Hepatocyte (in vitro differentiated cells): ENCODE measurements at regions not wholly inside any gene's neighbourhood (a gene's known extent, or its start where the extent isn't known, plus 50 kb on each side); places are given as distances from the start of the nearest gene placed in this dataset.

Experiments used
- DNase-seq: peaks from one replicate; pipeline ENCODE4 v3.0.0-alpha.2; 2016; ENCODE audit warnings: low spot score
- H2AFZ ChIP-seq: fragments of 200-600 bp; sonication (generic); 2 replicates; pipeline ENCODE4 v1.6.0; 2016; ENCODE audit warnings: antibody characterized with exemption, mild to moderate bottlenecking
- H3K27ac ChIP-seq: fragments of 200-600 bp; sonication (generic); 2 replicates; pipeline ENCODE4 v1.5.1; 2016; ENCODE audit warnings: mild to moderate bottlenecking
- H3K27me3 ChIP-seq: fragments of 200-600 bp; sonication (generic); 2 replicates; pipeline ENCODE4 v1.6.1; 2016
- H3K36me3 ChIP-seq: fragments of 200-600 bp; sonication (generic); replicated peaks from 2 replicates; pipeline ENCODE4 v1.5.1; 2016; ENCODE audit warnings: low read depth; ENCODE audit not compliant: insufficient read depth
- H3K4me1 ChIP-seq: fragments of 200-600 bp; sonication (generic); 2 replicates; pipeline ENCODE4 v1.5.1; 2016; ENCODE audit warnings: mild to moderate bottlenecking, moderate library complexity; ENCODE audit not compliant: insufficient read depth
- H3K4me2 ChIP-seq: fragments of 200-600 bp; sonication (generic); 2 replicates; pipeline ENCODE4 v1.6.0; 2016
- H3K4me3 ChIP-seq: fragments of 200-600 bp; sonication (generic); 2 replicates; pipeline ENCODE4 v1.5.1; 2016; ENCODE audit warnings: mild to moderate bottlenecking
- H3K79me2 ChIP-seq: fragments of 200-600 bp; sonication (generic); 2 replicates; pipeline ENCODE4 v1.6.0; 2017; ENCODE audit warnings: mild to moderate bottlenecking
- H3K9me2 ChIP-seq: fragments of 200-600 bp; sonication (generic); replicated peaks from 2 replicates; pipeline ENCODE4 v1.6.0; 2017; ENCODE audit warnings: mild to moderate bottlenecking; ENCODE audit not compliant: insufficient read depth
- H3K9me3 ChIP-seq: fragments of 200-600 bp; sonication (generic); 2 replicates; pipeline ENCODE4 v1.5.1; 2016; ENCODE audit warnings: low read depth, mild to moderate bottlenecking
- H4K20me1 ChIP-seq: fragments of 200-600 bp; sonication (generic); 2 replicates; pipeline ENCODE4 v1.6.0; 2016; ENCODE audit warnings: mild to moderate bottlenecking; ENCODE audit not compliant: insufficient read depth, poor library complexity, severe bottlenecking
- EZH2 ChIP-seq: fragments of 200-600 bp; sonication (generic); IDR thresholded peaks from 2 replicates; pipeline ENCODE4 v1.6.1; 2016; ENCODE audit warnings: antibody characterized with exemption, mild to moderate bottlenecking, borderline replicate concordance
- EZH2phosphoT487 ChIP-seq: fragments of 200-600 bp; sonication (generic); IDR thresholded peaks from one replicate; pipeline ENCODE4 v1.6.1; 2018; ENCODE audit warnings: antibody characterized with exemption, mild to moderate bottlenecking, low read depth, moderate library complexity; ENCODE audit not compliant: unreplicated experiment, severe bottlenecking
- WGBS: methylation state at CpG from one replicate; pipeline ENCODE4 v1.1.6; 2016; ENCODE audit warnings: low lambda C conversion rate; ENCODE audit errors: missing lambda C conversion rate; 5-methylcytosine and 5-hydroxymethylcytosine counted together
- TF ChIP-seq, protein P1 (sequence below): fragments of 200-600 bp; sonication (generic); IDR thresholded peaks from 2 replicates; pipeline ENCODE4 v1.5.1; 2016; ENCODE audit warnings: antibody characterized with exemption, mild to moderate bottlenecking; ENCODE audit not compliant: poor library complexity

DNA sequence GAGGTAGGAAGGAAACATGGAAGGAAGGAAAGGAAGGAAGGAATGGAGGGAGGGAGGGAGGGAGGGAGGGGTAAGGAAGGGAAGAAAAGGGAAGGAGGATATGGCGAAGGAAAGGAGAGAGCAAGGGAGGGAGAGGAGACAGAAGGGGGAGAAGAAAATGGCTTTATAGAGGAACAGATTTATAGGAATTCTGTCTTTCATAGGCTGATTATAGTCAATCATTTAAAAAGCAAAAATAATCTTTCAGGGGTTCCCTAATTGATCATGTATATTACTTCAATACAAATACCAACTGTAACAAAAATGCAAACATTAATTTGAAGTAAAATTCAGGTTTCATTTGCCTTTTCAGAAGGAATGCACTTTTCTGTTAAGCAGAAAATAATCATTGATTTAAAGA, 519.1 kb downstream of the MDFIC start:
- Histone ChIP-seq H4K20me1 (no peaks in the 10 kb centered on the region), H3K4me2 (no peak overlapping the region), H3K27me3 (no peaks in the 10 kb centered on the region), H3K9me3 (no peaks in the 10 kb centered on the region), H3K4me3 (no peak overlapping the region), H3K79me2 (no peaks in the 10 kb centered on the region), H2AFZ (no peak overlapping the region), H3K4me1 (no peaks in the 10 kb centered on the region), H3K27ac (no peak overlapping the region), H3K36me3 (no peaks in the 10 kb centered on the region), H3K9me2 (no peaks in the 10 kb centered on the region)
- no peak for TF ChIP-seq EZH2phosphoT487
- TF ChIP-seq, protein P1, sequence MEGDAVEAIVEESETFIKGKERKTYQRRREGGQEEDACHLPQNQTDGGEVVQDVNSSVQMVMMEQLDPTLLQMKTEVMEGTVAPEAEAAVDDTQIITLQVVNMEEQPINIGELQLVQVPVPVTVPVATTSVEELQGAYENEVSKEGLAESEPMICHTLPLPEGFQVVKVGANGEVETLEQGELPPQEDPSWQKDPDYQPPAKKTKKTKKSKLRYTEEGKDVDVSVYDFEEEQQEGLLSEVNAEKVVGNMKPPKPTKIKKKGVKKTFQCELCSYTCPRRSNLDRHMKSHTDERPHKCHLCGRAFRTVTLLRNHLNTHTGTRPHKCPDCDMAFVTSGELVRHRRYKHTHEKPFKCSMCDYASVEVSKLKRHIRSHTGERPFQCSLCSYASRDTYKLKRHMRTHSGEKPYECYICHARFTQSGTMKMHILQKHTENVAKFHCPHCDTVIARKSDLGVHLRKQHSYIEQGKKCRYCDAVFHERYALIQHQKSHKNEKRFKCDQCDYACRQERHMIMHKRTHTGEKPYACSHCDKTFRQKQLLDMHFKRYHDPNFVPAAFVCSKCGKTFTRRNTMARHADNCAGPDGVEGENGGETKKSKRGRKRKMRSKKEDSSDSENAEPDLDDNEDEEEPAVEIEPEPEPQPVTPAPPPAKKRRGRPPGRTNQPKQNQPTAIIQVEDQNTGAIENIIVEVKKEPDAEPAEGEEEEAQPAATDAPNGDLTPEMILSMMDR, result no peak
- no peak for TF ChIP-seq EZH2
- DNase-seq, result no peak
- no CpG with 5 or more reads among the region's 1 CpG for WGBS

DNA sequence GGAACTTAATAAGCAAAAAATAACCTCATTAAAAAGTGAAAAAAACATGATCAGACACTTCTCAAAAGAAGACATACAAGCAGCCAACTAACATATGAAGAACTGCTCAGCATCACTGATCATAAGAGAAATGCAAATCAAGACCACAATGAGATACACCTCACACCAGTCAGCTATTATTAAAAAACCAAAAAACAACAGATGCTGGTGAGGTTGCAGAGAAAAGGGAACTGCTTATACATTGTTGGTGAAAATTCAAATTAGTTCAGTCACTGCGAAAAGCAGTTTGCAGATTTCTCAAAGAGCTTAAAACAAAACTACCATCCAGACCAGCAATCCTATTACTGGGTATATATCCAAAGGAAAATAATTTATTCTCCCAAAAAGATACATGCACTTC, 513.3 kb downstream of the MDFIC start:
- no peaks in the 10 kb centered on the region for H3K36me3 ChIP-seq
- H3K9me2 ChIP-seq, result no peaks in the 10 kb centered on the region
- H4K20me1 ChIP-seq, result no peaks in the 10 kb centered on the region
- DNase-seq, result no peak
- no peak overlapping the region for H2AFZ ChIP-seq
- TF ChIP-seq EZH2phosphoT487 (no peak), EZH2 (no peak)
- TF ChIP-seq, protein P1, result no peak
- H3K9me3 ChIP-seq, result no peaks in the 10 kb centered on the region
- H3K27ac ChIP-seq, result no peak overlapping the region
- no peaks in the 10 kb centered on the region for H3K27me3 ChIP-seq
- H3K79me2 ChIP-seq, result no peaks in the 10 kb centered on the region
- WGBS, result 100% methylated on average over 1 of the region's 1 CpG
- no peak overlapping the region for H3K4me3 ChIP-seq
- no peaks in the 10 kb centered on the region for H3K4me1 ChIP-seq
- no peak overlapping the region for H3K4me2 ChIP-seq

DNA sequence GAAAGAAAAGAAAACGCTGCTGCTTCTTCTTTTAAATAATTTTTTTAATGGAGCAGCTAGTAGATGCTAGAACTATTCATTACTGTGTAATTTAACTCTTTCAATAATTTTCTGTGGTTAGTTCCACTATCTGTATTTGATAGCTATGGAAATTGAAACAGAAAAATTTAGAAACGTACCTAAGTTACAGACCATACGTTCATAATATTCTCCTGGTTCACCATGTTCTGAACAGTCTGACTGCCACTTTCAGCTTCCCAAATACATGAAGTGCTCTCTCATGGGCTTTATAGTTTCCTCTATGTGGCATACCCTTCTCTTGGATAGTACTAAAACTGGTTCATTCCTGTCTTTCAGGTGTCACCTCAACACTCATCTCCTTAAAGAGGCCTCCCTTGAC, 508.0 kb downstream of the MDFIC start:
- Histone ChIP-seq H4K20me1 (no peaks in the 10 kb centered on the region), H3K9me3 (no peaks in the 10 kb centered on the region)

More for the DNA sequence above, 508.0 kb downstream of the MDFIC start:
- Histone ChIP-seq H3K36me3 (no peaks in the 10 kb centered on the region), H3K27ac (no peak overlapping the region), H3K9me2 (no peaks in the 10 kb centered on the region), H3K4me3 (no peak overlapping the region), H3K4me1 (no peaks in the 10 kb centered on the region), H3K4me2 (no peak overlapping the region), H3K79me2 (no peaks in the 10 kb centered on the region), H2AFZ (no peak overlapping the region), H3K27me3 (no peaks in the 10 kb centered on the region)
- TF ChIP-seq EZH2phosphoT487 (no peak), EZH2 (no peak)
- TF ChIP-seq, protein P1, result no peak
- 94% methylated on average over 3 of the region's 3 CpGs for WGBS
- no peak for DNase-seq
